Heart left ventricle (tissue), 13 donors: ENCODE measurements at regions not wholly inside any gene's neighbourhood (a gene's known extent, or its start where the extent isn't known, plus 50 kb on each side); places are given as distances from the start of the nearest gene placed in this dataset.

Source experiments
- POLR2A ChIP-seq, 2 donors: fragments of 450-650 bp; IDR thresholded peaks; one replicate each; pipeline ENCODE4 v1.6.1; 2017; ENCODE audit warnings: antibody characterized with exemption in 2 of 2, mild to moderate bottlenecking in 2 of 2, moderate library complexity in 2 of 2
- TF ChIP-seq, protein P1 (sequence below), 12 donors: fragments of 200-600 bp; sonication (generic) in 4 of 12; IDR thresholded peaks; one replicate each; pipeline versions ENCODE4 v1.5.0 to v1.8.0; 2018 to 2022; ENCODE audit warnings: antibody characterized with exemption in 12 of 12, mild to moderate bottlenecking in 5 of 12
- donor health status: ischemic (EF 13 %, LVEDD 7.1; RV severe dilation, severe dysfunction).
- donor health status: DM: no; HTN: yes; CAD: no.
- donor health status: DM: no; HTN: no; CAD: no.
- donor health status: ischemic (EF 25% LVEDD 6.9; RV normal size, moderate dysfunction).
- donor health status: ischemic (EF 25% LVEDD 5.7; RV mildly dilated, moderate dysfunction).
- donor health status: ischemic (EF 35%, LVEDD 5.7; RV mildly dilated, moderate dysfunction).
- donor health status: nonischemic (EF 11% LVEDD 7.7; RV severe dilation, severe dysfunction).
- donor health status: DM: yes; HTN: yes; CAD: no.
- donor health status: PGD.
- donor health status: ischemic (EF 29% LVEDD 5.4; RV normal size, mild dysfunction).
- donor health status: nonischemic (EF 23%, LVEDD 6.1; RV moderate dilation, normal function).

DNA sequence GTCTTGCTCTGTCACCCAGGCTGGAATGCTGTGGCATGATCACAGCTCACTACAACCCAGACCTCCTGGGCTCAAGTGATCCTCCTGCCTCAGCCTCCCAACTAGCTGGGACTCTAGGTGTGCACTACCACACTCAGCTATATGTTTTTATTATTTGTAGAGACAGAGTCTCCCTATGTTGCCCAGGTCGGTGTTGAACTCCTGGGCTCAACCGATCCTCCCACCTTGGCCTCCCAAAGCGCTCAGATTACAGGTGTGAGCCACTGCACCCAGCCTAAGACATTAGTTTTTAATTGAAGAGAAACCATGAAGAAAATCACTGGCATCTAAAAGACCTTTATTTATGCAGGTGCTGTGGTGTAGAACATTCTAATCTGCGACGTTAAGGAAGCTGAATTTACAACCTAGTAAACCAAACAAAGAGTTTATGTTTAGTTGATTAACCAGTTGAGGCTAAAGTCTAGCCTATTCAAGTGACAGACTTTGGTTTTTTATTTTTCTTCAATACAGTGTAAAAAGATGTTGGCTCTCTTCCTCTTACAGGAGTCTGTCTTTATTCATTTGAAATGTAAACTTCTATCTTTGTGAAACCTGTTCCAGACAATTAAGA, 52.5 kb upstream of the NBL1 start:
- TF ChIP-seq, protein P1, sequence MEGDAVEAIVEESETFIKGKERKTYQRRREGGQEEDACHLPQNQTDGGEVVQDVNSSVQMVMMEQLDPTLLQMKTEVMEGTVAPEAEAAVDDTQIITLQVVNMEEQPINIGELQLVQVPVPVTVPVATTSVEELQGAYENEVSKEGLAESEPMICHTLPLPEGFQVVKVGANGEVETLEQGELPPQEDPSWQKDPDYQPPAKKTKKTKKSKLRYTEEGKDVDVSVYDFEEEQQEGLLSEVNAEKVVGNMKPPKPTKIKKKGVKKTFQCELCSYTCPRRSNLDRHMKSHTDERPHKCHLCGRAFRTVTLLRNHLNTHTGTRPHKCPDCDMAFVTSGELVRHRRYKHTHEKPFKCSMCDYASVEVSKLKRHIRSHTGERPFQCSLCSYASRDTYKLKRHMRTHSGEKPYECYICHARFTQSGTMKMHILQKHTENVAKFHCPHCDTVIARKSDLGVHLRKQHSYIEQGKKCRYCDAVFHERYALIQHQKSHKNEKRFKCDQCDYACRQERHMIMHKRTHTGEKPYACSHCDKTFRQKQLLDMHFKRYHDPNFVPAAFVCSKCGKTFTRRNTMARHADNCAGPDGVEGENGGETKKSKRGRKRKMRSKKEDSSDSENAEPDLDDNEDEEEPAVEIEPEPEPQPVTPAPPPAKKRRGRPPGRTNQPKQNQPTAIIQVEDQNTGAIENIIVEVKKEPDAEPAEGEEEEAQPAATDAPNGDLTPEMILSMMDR (IDR thresholded peaks at IDR 0.05): no peak
- TF ChIP-seq POLR2A (IDR thresholded peaks at IDR 0.05): no peak
